Neural crest cell (in vitro differentiated cells): ENCODE measurements at regions not wholly inside any gene's neighbourhood (a gene's known extent, or its start where the extent isn't known, plus 50 kb on each side); places are given as distances from the start of the nearest gene placed in this dataset.
"Not testable (repeated sequence)": the region's sequence is repeated elsewhere in the genome, so short reads cannot be mapped to it uniquely, and the experiment has no call there.

Experiments used
- DNase-seq: peaks from one replicate; pipeline ENCODE4 v3.0.0; 2021; ENCODE audit warnings: low read depth, mixed read lengths, low spot score
- H3K27ac Mint-ChIP-seq: one replicate; pipeline ENCODE4 v1.8.0; 2021; ENCODE audit warnings: mild to moderate bottlenecking, mixed read lengths; ENCODE audit not compliant: unreplicated experiment
- H3K27me3 Mint-ChIP-seq: 2 replicates; pipeline ENCODE4 v1.8.0; 2021; ENCODE audit warnings: low read depth, mild to moderate bottlenecking, mixed read lengths
- H3K36me3 Mint-ChIP-seq: 2 replicates; pipeline ENCODE4 v1.8.0; 2021; ENCODE audit warnings: low read depth, mild to moderate bottlenecking, mixed read lengths
- H3K4me1 Mint-ChIP-seq: 2 replicates; pipeline ENCODE4 v1.8.0; 2021; ENCODE audit warnings: mixed read lengths
- H3K4me3 Mint-ChIP-seq: one replicate; pipeline ENCODE4 v1.8.0; 2021; ENCODE audit warnings: mild to moderate bottlenecking, mixed read lengths
- H3K9me3 Mint-ChIP-seq: 2 replicates; pipeline ENCODE4 v1.8.0; 2021; ENCODE audit warnings: mixed read lengths
- CTCF ChIP-seq: fragments of 200-600 bp; sonication (generic); conservative IDR thresholded peaks from 2 replicates; pipeline ENCODE4 v1.5.0; 2021; ENCODE audit warnings: antibody characterized with exemption, mild to moderate bottlenecking

- DNase-seq: no peak
- Mint-ChIP-seq H3K36me3 (peaks cover 55% of the 10 kb centered on the region), H3K4me3 (no peak overlapping the region), H3K9me3 (peaks cover 37% of the 10 kb centered on the region), H3K4me1 (peaks cover 4% of the 10 kb centered on the region), H3K27me3 (no peaks in the 10 kb centered on the region), H3K27ac (peak overlapping the region; percentile 71)
- no peak for TF ChIP-seq CTCF
Measured at GRCh38 chr6:144688713-144689112, 403.6 kb downstream of the UTRN start.

- H3K27me3 Mint-ChIP-seq: no peaks in the 10 kb centered on the region
- H3K36me3 Mint-ChIP-seq: peaks cover 58% of the 10 kb centered on the region
- peak overlapping the region; percentile 71 for H3K27ac Mint-ChIP-seq
- H3K4me3 Mint-ChIP-seq: no peak overlapping the region
- peaks cover 4% of the 10 kb centered on the region for H3K4me1 Mint-ChIP-seq
- TF ChIP-seq CTCF: no peak
- DNase-seq: no peak
- peaks cover 41% of the 10 kb centered on the region for H3K9me3 Mint-ChIP-seq
Measured at GRCh38 chr6:144689503-144690040, 404.4 kb downstream of the UTRN start.

GRCh38 chr6:144690133-144690532 is 405.0 kb downstream of the UTRN start:
- H3K9me3 Mint-ChIP-seq: peaks cover 41% of the 10 kb centered on the region
- H3K4me3 Mint-ChIP-seq: no peak overlapping the region

GRCh38 chr6:144690666-144691065 is 405.5 kb downstream of the UTRN start:
- Mint-ChIP-seq H3K27me3 (no peaks in the 10 kb centered on the region), H3K4me1 (no peaks in the 10 kb centered on the region), H3K9me3 (peaks cover 37% of the 10 kb centered on the region), H3K4me3 (no peak overlapping the region), H3K36me3 (peaks cover 50% of the 10 kb centered on the region), H3K27ac (no peak overlapping the region)
- no peak for DNase-seq
- TF ChIP-seq CTCF: no peak

More at GRCh38 chr6:144690133-144690532, 405.0 kb downstream of the UTRN start:
- no peak overlapping the region for H3K27ac Mint-ChIP-seq
- TF ChIP-seq CTCF: no peak
- peaks cover 55% of the 10 kb centered on the region for H3K36me3 Mint-ChIP-seq
- no peaks in the 10 kb centered on the region for H3K4me1 Mint-ChIP-seq
- H3K27me3 Mint-ChIP-seq: no peaks in the 10 kb centered on the region
- DNase-seq: no peak

GRCh38 chr6:144692050-144692449 is 406.9 kb downstream of the UTRN start:
- H3K27ac Mint-ChIP-seq, H3K4me1 Mint-ChIP-seq, H3K4me3 Mint-ChIP-seq, H3K27me3 Mint-ChIP-seq, DNase-seq: not testable (repeated sequence)
- Mint-ChIP-seq H3K36me3 (peaks cover 39% of the 10 kb centered on the region), H3K9me3 (peaks cover 26% of the 10 kb centered on the region)

- no peak overlapping the region for H3K4me3 Mint-ChIP-seq
Measured at GRCh38 chr6:144695858-144696533, 410.9 kb downstream of the UTRN start.

More at GRCh38 chr6:144695858-144696533, 410.9 kb downstream of the UTRN start:
- Mint-ChIP-seq H3K27me3 (no peaks in the 10 kb centered on the region), H3K9me3 (peaks cover 20% of the 10 kb centered on the region), H3K36me3 (peaks cover 24% of the 10 kb centered on the region), H3K27ac (no peak overlapping the region), H3K4me1 (no peaks in the 10 kb centered on the region)
- no peak for DNase-seq
- no peak for TF ChIP-seq CTCF
